GM03348 (cell line): ENCODE measurements at regions not wholly inside any gene's neighbourhood (a gene's known extent, or its start where the extent isn't known, plus 50 kb on each side); places are given as distances from the start of the nearest gene placed in this dataset.
"Not testable (repeated sequence)": the region's sequence is repeated elsewhere in the genome, so short reads cannot be mapped to it uniquely, and the experiment has no call there.

ENCODE experiments used
- DNase-seq: peaks from one replicate; pipeline ENCODE4 v3.0.0; 2012; ENCODE audit warnings: low spot score

DNA sequence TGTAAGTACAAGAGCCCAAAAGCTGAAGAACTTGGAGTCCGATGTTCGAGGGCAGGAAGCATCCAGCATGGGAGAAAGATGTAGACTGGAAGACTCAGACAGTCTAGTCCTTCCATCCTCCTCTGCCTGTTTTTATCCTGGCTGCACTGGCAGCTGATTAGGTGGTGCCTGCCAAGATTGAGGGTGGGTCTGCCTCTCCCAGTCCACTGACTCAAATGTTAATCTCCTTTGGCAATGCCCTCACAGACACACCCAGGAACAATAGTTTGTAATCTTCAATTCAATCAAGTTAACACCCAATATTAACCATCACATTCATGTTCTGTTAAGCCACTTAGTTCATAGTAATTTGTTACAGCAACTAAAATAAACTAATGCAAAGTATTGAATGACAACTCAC is 904.4 kb upstream of the HS3ST1 start:
- not testable (repeated sequence) for DNase-seq

DNA sequence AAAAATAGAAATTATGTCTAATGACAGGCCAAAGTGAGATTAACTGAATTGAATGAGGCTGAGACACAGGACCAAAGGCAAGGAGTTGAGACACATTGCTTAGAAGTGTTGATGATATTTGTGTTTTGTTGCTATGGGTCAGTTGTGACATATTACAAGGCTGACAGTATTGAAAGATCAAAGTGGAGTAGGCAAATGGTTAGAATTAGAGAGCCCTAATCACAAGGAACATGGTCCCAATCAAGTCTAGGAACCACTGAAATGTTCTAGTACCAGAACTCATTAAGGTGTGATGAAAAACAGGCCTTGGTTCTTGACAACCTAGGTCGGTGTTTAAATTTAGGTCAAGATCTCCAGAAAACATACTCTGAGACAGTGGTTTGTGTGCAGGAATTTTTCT is 896.3 kb upstream of the HS3ST1 start:
- no peak for DNase-seq

DNA sequence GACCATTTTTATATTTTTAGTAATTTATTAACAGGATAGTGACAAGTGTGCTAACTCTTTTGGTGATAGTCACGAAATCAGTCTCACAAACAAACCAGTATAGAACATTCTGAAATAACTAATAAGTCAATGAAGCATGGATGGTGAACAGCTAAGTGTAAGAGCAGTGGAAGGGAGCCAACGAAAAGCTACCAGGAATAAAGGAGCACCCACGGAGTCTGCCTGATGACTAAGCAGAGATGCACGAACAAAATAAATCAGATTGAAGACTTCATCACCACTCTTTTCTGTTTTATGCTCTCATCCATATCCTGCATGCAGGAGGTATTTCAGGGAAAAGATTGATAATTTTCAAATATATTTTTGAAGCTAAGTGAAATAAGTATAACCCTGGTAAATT is 891.1 kb upstream of the HS3ST1 start:
- no peak for DNase-seq

DNA sequence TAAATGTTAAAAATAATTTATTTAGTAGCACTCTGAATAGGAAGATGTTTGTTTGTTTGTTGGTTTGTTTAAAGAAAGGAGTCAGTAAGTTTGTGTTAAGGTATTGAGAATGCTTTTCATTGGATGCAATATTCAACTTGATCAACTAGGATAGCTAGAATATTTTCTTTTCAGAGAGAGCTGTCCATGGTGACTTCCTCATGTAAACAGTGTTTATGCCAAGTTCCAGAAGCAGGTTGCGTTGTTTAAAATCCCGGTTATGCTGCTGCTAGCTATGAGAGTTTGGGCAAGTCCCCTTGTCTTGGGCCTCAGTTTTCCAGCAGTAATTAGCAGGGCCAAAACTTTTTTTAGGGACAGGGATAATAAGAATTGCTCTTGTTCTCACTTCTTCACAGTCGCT is 876.2 kb upstream of the HS3ST1 start:
- DNase-seq: no peak

DNA sequence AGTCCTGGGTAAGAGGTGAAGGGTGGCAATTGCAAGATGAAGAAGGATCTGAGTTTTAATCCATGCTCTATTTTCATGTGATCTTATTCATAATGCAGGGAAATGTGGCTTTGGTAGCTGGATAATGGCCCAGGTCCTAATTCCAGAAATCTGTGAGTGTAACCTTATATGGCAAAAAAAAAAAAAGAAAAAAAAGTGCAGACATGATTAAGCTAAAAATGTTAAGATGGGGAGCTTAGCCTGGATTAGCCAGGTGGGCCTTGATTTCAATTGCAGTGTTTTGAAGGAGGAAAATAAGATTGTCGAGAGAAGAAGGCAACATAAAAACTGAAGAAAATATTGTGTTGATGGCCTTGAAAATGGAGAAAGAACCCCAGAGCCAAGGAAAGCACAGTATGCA is 867.7 kb upstream of the HS3ST1 start:
- no peak for DNase-seq

DNA sequence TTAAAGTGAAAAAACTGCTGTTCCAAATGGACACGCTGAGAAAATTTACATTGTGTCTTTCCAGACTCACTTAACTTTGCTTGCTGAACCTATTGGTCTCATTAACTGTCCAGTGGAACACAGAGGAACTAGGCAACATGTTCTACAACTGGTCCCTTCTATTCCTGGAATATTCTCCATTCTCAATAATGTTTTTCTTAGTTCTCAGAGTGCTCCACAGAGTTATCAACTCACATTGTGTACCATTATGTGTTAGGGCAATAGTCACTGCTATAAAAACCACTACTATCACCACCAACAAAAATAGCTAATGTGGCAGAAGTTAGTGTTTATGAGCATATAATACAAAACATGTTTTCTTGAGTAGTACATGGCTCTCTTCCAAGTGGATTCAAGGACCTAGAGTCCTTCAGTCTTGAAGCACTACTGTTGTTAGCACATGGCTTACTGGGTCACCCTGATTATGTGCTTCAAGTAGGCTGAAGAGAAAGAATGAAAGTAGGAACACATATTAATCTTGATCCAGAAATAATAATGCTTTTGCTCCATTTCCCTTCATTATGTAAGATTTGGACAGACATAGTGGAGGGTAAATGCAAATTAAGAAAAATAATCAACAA is 865.3 kb upstream of the HS3ST1 start:
- no peak for DNase-seq

DNA sequence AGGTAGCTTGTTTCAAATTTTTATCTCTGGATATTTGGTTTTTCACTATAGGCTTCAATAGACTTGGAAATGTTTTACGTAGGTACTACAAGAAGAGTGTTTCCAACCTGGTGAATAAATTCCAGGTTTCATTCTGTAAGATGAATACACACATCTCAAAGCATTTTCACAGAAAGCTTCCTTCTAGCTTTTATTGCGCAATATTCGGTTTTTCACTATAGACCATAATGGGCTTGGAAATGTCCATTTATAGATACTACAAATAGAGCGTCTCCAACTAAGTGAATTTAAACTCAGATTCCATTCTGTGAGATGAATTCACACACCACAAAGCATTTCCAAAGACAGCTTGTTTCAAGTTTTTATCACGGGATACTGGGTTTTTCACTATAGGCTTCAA is 857.7 kb upstream of the HS3ST1 start:
- no peak for DNase-seq

DNA sequence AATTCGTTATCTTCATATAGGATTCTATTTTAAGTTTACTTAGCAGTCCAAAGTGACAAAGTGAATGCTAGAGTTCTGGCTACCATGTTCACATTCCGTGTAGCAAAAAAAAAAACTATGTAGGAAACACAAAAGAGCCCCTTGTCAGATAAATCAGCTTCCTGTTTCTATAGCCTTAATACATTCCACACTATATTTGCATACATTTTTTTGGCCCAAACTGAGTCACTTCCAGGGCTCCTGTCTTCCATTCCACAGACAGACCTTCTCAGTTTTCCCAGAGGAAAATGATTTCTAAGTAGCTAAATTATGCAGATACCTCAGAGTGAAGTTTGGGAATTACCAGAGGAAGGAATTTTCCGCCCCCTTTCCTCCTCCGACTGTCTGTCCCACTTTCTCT is 841.9 kb upstream of the HS3ST1 start:
- DNase-seq: no peak

DNA sequence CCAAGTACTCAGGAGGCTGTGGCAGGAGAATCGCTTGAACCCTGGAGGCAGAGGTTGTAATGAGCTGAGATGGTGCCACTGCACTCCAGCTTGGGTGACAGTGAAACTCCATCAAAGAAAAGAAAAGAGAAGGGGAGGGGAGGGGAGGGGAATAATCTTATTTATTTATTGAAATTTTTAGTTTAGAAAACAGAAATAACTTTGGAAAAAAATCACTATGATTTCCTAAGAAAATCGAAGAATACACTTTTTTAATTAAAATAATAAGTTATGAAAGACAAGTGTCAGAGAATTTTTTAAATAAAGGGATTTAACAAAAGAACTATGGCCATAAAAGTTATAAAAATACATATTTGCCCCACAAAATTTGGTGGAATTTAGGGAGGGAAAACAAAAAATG is 836.9 kb upstream of the HS3ST1 start:
- DNase-seq: no peak

DNA sequence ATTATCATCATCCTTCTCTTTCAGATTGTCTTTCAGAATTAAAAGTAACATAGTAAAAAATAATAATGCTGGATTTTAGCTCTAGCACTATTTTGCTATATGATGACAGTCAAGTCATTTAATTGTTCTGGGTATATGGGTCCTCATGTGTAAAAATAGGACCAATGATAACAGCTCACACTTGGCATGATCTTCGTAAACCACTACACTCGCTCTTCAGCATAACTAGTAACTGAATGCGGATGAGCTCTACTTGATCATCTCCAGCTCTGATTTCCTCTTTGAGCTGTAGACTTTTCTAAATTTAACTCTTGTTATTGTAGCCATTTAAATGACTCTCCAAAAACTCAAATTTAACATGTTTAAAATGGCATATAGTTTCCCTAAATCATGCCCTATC is 831.8 kb upstream of the HS3ST1 start:
- no peak for DNase-seq

DNA sequence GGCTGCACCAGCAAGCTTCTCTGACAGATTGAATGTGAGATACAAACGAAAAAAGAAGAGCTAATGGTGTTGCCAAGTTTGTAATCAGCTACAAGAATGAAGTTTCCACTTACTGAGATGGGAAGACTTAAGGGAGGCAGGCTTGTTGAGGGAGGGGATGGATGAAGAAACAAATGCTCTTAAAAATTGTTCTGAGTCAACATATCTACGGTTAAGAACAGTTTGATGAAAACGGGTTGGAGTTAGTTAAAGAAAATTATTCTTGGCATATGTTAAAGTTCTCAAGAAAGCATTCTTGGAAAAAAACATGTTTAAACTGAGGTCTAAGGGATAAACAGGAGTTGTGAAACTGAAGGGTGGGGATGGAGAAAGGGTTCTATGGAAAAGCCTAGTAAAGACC is 816.3 kb upstream of the HS3ST1 start:
- DNase-seq: no peak

DNA sequence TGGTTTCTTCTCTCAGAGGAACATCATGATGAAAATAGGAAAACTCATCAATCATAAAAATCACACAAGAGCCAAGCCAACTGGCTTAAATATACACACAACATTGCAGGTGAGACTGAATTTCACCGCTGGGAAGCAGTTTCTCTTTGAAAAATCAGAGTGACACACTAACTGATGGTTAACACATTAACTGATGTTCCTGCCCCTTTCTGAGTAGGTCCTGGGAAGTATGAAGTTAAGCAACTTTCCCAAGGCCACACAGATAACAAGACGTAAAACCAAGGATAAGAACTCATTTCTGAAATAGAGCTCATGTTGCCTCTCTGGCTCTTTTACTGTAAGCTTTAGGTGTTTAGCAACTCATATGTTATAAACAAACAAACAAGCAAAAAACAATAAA is 813.7 kb upstream of the HS3ST1 start:
- no peak for DNase-seq

DNA sequence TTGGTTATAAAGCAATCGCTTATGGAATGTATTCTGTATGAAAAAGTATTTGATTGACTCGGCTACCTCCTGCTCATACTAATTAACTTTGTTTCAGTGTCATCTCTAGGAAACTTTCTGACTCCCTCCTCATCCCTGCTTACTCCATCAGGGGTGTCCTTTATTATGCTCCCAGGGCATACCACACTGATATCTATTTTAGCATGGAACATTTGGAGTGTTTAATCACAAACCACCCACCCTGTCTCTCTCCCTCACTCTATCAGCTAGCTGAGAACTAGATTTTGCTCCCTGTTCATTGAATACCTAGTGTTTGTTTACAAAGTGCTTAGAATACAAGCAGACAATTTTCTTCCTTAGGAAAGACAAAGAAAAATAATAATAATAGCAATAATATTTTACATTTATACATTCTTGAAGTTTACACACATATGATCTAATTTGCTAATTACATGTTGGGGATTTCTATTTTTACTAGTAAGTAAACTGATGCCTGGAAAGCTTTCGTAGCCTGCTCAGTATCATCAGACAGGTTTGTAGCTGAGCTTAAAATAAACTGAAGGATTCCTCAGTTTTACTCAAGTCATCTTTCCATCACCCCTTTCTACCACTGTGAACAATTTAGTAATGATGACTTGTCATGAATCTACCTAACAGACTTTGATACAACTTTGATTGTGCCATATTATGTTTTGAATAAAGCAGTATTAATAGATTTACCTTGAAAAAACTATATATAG is 811.4 kb upstream of the HS3ST1 start:
- DNase-seq: no peak

DNA sequence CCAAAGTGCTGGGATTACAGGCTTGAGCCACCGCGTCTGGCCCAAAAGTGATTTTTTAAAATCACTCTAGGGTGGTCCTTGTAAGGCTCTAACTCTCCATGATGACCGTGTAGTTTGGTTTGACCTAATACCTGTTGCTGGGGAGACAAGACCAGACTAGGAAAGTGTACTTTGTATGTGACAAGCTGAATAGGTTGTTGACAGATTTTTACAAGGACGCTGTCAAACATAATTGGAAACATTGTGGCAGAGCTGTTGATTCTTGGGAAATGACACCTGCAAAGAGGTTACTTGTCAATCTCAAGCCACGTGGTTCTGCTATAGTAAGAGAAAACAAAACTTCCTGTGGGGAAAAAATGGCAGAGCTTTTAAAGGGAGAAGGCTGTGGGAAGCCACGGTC is 802.4 kb upstream of the HS3ST1 start:
- no peak for DNase-seq

DNA sequence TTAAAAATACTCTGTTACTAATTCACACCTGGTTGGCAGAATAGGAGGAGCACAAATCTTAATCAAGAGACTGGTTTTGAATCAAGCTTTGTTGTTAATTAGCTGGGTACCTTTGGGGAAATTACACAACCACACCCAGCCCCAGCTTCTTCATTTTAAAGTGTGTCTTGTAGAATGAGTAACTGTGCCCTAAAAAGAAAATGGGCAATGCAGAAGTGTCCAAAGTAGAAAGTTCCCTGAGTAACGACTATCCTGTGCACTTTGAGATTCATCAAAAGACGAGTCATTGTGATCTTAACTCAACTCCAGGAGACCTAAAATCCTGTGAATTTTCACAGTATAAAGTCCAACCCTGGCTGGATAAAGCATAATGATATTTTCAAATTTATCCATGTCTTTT is 792.3 kb upstream of the HS3ST1 start:
- DNase-seq: no peak

DNA sequence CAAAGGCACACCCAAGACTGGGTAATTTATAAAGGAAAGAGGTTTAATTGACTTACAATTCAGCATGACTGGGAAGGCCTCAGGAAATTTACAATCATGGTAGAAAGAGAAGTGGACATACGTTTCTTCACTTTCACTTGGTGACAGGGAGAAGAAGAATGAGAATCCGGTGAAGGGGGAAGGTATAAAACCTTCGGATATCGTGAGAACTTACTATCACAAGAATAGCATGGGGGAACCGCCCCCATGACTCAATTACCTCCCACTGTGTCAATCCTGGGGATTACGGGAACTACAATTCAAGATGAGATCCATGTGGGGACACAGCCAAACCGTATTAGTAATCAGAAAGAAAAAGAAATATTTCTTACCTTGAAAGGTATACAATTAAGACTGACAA is 782.9 kb upstream of the HS3ST1 start:
- DNase-seq: no peak

DNA sequence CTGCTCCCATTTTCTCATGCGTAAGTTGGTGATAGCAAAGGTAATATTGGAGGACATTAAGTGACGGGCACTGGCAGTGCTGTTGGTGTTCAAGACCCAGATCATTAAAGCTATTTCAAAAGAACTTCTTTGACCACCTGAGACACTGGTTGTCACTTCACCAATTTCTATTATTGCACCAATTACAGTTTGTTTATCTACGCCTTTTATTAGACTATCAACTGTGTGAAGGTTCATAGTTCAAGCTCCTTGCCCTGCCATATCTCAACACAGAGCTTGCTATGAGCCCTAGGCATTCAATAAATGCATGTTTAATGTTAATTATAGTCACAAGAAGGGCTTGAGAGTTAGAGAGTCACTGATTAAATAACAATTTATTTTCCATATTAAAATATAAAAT is 778.7 kb upstream of the HS3ST1 start:
- no peak for DNase-seq

DNA sequence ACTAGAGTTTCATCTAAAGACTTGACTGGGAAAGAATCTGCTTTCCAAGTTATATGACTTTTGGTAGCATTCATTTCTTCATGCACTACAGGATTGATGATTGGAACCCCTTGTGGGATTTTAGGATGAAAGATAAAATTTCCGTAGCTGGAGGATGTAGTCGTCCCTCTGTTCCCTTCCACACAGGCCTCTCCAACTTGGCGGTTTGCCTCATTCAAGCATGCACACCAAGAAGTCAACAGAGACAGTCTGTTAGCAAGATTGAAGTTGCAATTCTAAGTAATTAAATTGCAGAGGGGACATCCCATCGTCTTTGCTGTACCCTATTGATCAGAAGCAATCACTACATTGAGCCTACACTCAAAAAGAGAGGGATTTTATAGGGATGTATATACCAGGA is 777.4 kb upstream of the HS3ST1 start:
- no peak for DNase-seq

DNA sequence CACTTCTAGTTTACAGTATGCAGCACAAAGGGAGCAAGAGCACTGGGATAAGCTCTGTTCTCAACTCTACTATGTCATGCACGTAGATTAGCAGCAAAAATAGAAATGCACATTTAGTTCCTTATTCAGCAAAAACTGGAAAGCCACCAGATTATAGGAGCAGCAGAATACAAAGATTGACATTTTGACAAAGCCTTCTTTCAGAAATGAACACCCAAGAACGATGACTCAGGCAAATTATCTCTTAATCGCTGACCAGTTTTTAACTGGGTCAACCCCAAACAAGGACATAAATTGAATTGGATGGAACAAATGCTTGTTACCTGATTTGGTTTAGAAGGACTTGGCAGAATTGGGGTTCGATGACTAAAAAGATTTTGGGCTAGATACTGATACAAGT is 775.3 kb upstream of the HS3ST1 start:
- DNase-seq: no peak

DNA sequence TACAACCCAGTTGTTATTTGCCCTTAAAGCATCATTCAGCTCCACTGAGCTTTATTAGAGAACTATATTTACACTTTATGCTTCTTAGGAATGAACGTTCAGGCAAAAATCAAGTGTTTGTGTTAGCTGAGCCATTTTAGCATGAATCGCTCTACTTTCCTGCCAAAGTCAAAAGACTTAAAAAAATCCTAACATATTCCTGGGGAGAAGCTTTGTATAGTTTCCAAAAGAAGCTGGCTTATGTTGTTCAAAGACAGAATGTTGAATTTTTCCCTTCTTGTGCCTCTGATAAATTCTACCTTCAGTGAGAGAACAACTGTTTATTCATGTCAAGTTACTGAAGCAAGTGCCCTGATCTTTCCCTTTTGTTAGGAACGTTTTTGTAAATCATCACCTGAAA is 771.5 kb upstream of the HS3ST1 start:
- no peak for DNase-seq

DNA sequence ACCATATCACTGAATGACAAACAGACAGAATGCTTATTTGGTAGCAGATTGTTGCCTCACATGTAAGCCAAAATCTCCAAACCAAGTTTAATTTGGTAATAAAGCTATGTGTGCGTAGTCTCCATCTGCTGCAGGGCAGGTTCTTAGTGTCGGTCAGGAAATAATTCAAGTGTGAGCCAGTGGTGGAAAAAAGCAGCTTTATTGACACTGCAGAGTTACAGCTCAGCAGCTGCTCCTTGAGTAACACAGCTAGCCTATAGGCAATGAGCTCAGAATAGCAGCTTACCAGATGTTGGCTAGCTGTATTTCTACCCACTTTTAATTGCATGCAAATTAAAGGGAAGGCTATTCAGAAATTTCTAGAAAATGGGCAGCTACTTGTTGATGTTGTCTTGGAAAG is 757.8 kb upstream of the HS3ST1 start:
- no peak for DNase-seq

DNA sequence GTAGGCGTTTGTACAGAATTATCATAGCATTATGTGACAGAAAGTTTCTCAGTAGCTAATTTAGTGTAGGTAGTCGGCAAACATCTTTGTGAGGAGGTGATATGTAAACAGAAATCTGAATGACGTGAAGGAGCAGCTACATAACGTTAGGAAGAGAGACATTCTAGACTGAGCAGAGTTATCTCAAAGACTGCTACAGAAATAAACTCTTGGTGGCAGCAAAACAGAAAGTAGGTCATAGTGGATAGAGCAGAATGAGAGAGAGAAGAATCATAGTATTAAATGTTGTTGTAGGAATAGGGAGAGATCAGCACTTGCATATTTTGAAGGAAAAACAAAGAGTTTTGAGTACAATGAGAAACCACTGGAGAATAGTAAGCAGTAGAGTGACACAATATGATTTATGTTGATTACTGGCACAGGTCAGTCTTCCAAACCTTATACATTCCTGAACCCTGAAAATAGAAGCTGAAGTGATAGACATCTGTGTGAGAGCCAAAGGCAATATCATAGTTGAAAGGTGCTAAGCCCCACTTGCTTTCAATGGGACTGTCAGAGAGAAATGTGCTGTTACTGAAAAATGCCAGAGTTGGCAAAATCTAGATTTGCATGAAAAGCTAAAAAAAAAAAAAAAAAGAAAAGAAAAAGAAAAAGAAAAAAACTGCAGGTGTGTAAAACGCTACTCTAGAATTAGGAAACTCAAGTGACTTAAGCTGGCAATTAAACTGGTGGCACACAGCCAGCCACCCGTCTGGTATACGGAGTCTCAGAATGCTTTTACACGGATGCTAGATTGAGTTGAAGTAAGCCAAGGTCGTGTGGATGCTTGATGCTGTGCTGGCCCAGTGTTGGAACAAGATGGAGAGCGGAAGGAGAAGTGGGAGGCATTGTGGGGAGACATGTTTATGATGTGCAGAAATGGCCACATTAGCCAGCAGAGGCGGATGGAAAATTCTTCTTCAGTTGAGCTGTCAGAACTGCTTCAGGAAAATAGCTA is 750.2 kb upstream of the HS3ST1 start:
- DNase-seq: no peak

DNA sequence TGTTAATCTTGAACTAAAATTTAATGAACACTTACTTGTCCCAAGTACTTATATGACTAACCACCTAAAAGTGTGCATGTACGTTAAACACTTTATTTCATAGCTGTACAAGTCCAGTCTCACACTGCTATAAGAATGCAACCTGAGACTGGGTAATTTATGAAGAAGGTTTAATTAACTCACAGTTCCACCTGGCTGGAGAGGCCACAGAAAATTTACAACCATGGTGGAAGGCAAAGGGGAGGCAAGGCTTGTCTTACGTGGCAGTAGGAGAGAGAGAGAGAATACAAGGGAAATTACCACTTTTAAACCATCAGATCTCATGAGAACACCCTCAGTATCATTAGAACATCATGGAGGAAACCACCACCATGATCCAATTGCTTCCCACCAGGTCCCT is 748.7 kb upstream of the HS3ST1 start:
- DNase-seq: no peak
